Neural crest cell (in vitro differentiated cells): ENCODE measurements at regions not wholly inside any gene's neighbourhood (a gene's known extent, or its start where the extent isn't known, plus 50 kb on each side); places are given as distances from the start of the nearest gene placed in this dataset.

Experiments used
- DNase-seq: peaks from one replicate; pipeline ENCODE4 v3.0.0; 2021; ENCODE audit warnings: low read depth, mixed read lengths, low spot score
- H3K27ac Mint-ChIP-seq: one replicate; pipeline ENCODE4 v1.8.0; 2021; ENCODE audit warnings: mild to moderate bottlenecking, mixed read lengths; ENCODE audit not compliant: unreplicated experiment
- H3K27me3 Mint-ChIP-seq: 2 replicates; pipeline ENCODE4 v1.8.0; 2021; ENCODE audit warnings: low read depth, mild to moderate bottlenecking, mixed read lengths
- H3K36me3 Mint-ChIP-seq: 2 replicates; pipeline ENCODE4 v1.8.0; 2021; ENCODE audit warnings: low read depth, mild to moderate bottlenecking, mixed read lengths
- H3K4me1 Mint-ChIP-seq: 2 replicates; pipeline ENCODE4 v1.8.0; 2021; ENCODE audit warnings: mixed read lengths
- H3K4me3 Mint-ChIP-seq: one replicate; pipeline ENCODE4 v1.8.0; 2021; ENCODE audit warnings: mild to moderate bottlenecking, mixed read lengths
- H3K9me3 Mint-ChIP-seq: 2 replicates; pipeline ENCODE4 v1.8.0; 2021; ENCODE audit warnings: mixed read lengths
- CTCF ChIP-seq: fragments of 200-600 bp; sonication (generic); conservative IDR thresholded peaks from 2 replicates; pipeline ENCODE4 v1.5.0; 2021; ENCODE audit warnings: antibody characterized with exemption, mild to moderate bottlenecking

DNA sequence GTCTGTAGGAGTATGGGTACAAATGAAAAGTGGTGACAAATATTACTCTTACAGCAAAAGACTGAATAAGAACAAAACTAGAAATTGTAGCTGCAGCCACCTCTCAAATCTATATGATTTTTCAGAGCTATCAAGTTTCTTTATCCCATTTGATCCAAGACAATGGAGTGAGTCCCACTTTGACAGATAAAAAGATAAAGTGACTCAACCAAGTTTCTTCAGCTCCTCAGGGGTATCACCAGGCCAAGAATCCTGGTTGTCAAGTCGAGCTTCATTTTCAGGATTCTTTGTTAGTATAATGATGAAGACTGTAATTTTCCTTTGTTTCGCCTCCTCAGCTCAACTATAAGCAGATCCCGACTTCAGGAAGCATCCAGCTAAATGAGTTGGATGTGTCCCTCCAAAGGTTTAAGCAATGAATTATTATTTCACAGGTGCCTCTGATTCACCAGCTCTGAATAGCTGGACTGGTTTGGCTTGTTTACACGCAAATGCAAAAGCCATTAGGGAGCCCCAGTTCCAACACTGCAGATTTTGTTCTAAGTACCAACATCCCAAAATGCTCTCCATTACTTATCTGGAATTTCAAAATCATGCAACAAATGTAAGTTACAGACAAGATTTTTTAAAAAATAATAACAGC is 238.9 kb downstream of the MAFB start:
- no peak for DNase-seq
- H3K4me1 Mint-ChIP-seq = no peaks in the 10 kb centered on the region
- no peaks in the 10 kb centered on the region for H3K36me3 Mint-ChIP-seq
- peaks cover 10% of the 10 kb centered on the region for H3K27me3 Mint-ChIP-seq
- TF ChIP-seq CTCF = no peak
- H3K9me3 Mint-ChIP-seq = no peaks in the 10 kb centered on the region
- no peak overlapping the region for H3K27ac Mint-ChIP-seq
- no peak overlapping the region for H3K4me3 Mint-ChIP-seq

DNA sequence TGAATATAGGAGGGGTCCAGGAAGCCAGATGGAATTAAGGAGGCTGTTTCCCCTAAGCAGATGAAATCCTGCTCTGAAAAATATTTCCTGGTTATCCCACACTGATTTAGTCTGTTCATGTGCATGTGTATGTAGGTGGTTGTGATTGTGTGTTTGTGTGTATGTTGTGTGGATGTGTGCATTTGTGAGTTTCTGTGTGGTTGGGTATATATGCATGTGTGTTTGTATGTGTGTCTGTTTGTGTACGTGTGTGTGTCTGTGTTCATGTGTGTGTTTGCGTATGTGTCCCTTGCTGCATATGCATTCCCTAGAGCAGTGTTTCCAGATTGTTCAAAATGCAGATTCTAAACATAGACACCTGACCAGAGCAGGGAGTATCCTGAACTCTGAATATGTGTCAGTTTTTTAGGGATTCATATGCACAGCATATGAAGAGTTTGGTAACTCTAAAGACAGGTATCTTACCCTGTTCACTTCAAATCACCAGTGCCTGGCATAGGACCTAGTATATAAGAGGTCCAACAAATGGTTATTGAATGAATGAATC is 239.8 kb downstream of the MAFB start:
- DNase-seq = no peak
- Mint-ChIP-seq H3K27me3 (peaks cover 7% of the 10 kb centered on the region), H3K27ac (no peak overlapping the region), H3K36me3 (no peaks in the 10 kb centered on the region), H3K9me3 (no peaks in the 10 kb centered on the region), H3K4me1 (no peaks in the 10 kb centered on the region), H3K4me3 (no peak overlapping the region)
- TF ChIP-seq CTCF = no peak

DNA sequence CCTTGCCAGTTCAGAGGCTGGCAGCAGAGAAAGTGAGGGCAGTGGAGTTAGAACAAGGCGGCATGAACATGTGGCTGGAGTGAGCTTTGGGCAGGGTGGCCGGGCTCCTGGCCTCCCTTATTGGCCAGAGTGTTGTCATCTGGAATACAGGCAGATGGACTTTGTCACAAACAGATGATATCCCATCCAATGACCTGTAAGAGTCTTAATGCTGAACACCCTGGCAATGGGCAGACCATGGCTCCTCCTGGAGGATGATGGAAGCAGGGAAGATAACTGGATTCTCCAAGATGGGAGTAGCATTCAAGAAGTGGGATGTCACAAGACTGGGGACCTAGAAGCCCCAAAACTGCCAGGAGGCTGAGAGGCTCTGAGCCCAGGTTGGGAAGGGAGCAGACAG is 242.1 kb downstream of the MAFB start:
- peaks cover 7% of the 10 kb centered on the region for H3K27me3 Mint-ChIP-seq
- no peak overlapping the region for H3K27ac Mint-ChIP-seq
- no peak for TF ChIP-seq CTCF
- DNase-seq = no peak
- no peaks in the 10 kb centered on the region for H3K9me3 Mint-ChIP-seq
- no peak overlapping the region for H3K4me3 Mint-ChIP-seq
- H3K36me3 Mint-ChIP-seq = no peaks in the 10 kb centered on the region
- H3K4me1 Mint-ChIP-seq = no peaks in the 10 kb centered on the region

DNA sequence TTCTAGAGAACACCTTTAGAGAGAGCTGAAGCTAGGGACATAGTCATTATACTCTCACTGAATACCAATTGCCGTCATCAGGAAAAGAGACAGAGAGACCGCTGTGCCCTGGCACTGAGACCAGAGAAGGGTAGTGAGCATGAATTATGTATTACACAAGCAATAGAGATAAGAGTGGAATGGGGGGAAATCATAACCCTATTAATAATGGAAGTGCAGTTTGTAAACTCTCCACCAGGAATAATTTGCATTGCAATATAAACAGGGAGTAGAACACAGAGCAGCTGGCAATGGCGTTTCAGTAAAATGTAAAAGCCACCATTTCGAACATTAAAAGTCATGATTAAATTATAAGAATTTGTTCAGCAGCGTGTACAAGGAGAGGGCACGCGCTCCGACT is 244.5 kb downstream of the MAFB start:
- TF ChIP-seq CTCF = no peak
- peaks cover 3% of the 10 kb centered on the region for H3K27me3 Mint-ChIP-seq
- no peaks in the 10 kb centered on the region for H3K4me1 Mint-ChIP-seq
- H3K36me3 Mint-ChIP-seq = no peaks in the 10 kb centered on the region
- DNase-seq = no peak
- H3K4me3 Mint-ChIP-seq = no peak overlapping the region
- no peak overlapping the region for H3K27ac Mint-ChIP-seq
- no peaks in the 10 kb centered on the region for H3K9me3 Mint-ChIP-seq

GRCh38 chr20:40443753-40444152 is 245.3 kb downstream of the MAFB start:
- no peak for TF ChIP-seq CTCF
- Mint-ChIP-seq H3K4me3 (no peak overlapping the region), H3K27me3 (no peaks in the 10 kb centered on the region), H3K9me3 (no peaks in the 10 kb centered on the region), H3K27ac (no peak overlapping the region), H3K4me1 (no peaks in the 10 kb centered on the region), H3K36me3 (no peaks in the 10 kb centered on the region)
- no peak for DNase-seq
